Osteocyte (in vitro differentiated cells): ENCODE measurements at regions not wholly inside any gene's neighbourhood (a gene's known extent, or its start where the extent isn't known, plus 50 kb on each side); places are given as distances from the start of the nearest gene placed in this dataset.

Experiments
- DNase-seq: peaks from one replicate; pipeline ENCODE4 v3.0.0; 2021; ENCODE audit warnings: mixed read lengths; ENCODE audit not compliant: unreplicated experiment; ENCODE audit errors: extremely low spot score
- H3K27ac Mint-ChIP-seq: one replicate; pipeline ENCODE4 v1.8.0; 2021; ENCODE audit warnings: mild to moderate bottlenecking, mixed read lengths; ENCODE audit not compliant: unreplicated experiment
- H3K27me3 Mint-ChIP-seq: one replicate; pipeline ENCODE4 v1.8.0; 2021; ENCODE audit warnings: mixed read lengths; ENCODE audit not compliant: unreplicated experiment
- H3K36me3 Mint-ChIP-seq: one replicate; pipeline ENCODE4 v1.8.0; 2021; ENCODE audit warnings: mixed read lengths; ENCODE audit not compliant: unreplicated experiment
- H3K4me1 Mint-ChIP-seq: one replicate; pipeline ENCODE4 v1.8.0; 2021; ENCODE audit warnings: mixed read lengths; ENCODE audit not compliant: unreplicated experiment
- H3K4me3 Mint-ChIP-seq: one replicate; pipeline ENCODE4 v1.8.0; 2021; ENCODE audit warnings: mild to moderate bottlenecking, moderate library complexity, mixed read lengths; ENCODE audit not compliant: unreplicated experiment
- H3K9me3 Mint-ChIP-seq: one replicate; pipeline ENCODE4 v1.8.0; 2021; ENCODE audit warnings: mixed read lengths; ENCODE audit not compliant: unreplicated experiment
- TF ChIP-seq, protein P1 (sequence below): fragments of 200-600 bp; sonication (generic); IDR thresholded peaks from 2 replicates; pipeline ENCODE4 v1.5.0; 2021; ENCODE audit warnings: antibody characterized with exemption, mild to moderate bottlenecking, moderate library complexity

DNA sequence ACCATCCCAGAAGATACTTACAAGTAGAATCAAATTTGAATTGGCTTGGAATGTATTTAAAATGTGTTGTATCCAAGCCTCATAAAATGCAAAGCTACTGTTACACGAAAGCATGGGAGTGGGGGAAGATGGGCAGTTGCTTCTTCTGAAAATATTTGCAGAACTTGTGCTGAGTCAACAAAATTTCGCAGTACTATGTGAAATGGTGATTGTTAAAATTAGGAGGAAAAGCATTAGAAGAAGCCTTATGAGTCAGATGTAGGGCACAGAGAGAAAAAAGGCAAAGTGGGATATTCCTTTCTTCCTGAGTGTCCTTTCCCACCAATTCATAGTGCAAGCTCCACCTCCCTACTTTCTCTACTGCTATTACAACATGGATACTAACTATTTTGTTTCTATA, 332.7 kb downstream of the PRDM5 start:
- no peaks in the 10 kb centered on the region for H3K4me1 Mint-ChIP-seq

DNA sequence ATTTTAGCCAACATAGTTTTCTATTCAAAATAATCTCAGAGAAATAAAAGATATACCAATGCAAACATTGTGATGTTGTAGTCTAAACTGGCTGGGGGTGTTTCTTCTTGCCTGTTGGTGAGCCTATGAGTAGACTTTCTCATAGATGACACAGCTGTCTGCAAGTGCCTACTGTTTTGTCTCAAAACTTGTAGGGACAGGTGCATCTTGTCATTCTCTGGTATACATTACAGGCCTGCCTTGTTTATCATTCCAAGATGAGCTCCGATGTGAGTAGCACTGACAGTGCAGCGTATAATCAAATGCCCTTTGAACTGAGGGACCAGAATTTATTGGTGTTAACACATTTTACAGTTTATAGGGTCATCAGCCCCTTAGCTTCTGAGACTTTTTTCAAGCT, 353.8 kb downstream of the PRDM5 start:
- H3K27ac Mint-ChIP-seq: no peak overlapping the region
- H3K27me3 Mint-ChIP-seq: no peaks in the 10 kb centered on the region
- H3K4me3 Mint-ChIP-seq: no peak overlapping the region
- no peaks in the 10 kb centered on the region for H3K9me3 Mint-ChIP-seq
- no peak for DNase-seq
- H3K4me1 Mint-ChIP-seq: no peaks in the 10 kb centered on the region
- TF ChIP-seq, protein P1, sequence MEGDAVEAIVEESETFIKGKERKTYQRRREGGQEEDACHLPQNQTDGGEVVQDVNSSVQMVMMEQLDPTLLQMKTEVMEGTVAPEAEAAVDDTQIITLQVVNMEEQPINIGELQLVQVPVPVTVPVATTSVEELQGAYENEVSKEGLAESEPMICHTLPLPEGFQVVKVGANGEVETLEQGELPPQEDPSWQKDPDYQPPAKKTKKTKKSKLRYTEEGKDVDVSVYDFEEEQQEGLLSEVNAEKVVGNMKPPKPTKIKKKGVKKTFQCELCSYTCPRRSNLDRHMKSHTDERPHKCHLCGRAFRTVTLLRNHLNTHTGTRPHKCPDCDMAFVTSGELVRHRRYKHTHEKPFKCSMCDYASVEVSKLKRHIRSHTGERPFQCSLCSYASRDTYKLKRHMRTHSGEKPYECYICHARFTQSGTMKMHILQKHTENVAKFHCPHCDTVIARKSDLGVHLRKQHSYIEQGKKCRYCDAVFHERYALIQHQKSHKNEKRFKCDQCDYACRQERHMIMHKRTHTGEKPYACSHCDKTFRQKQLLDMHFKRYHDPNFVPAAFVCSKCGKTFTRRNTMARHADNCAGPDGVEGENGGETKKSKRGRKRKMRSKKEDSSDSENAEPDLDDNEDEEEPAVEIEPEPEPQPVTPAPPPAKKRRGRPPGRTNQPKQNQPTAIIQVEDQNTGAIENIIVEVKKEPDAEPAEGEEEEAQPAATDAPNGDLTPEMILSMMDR: no peak
- no peaks in the 10 kb centered on the region for H3K36me3 Mint-ChIP-seq

More for the DNA sequence above, 332.7 kb downstream of the PRDM5 start:
- Mint-ChIP-seq H3K9me3 (peaks cover 8% of the 10 kb centered on the region), H3K27me3 (no peaks in the 10 kb centered on the region), H3K36me3 (no peaks in the 10 kb centered on the region), H3K27ac (no peak overlapping the region), H3K4me3 (no peak overlapping the region)
- TF ChIP-seq, protein P1: no peak
- DNase-seq: no peak

DNA sequence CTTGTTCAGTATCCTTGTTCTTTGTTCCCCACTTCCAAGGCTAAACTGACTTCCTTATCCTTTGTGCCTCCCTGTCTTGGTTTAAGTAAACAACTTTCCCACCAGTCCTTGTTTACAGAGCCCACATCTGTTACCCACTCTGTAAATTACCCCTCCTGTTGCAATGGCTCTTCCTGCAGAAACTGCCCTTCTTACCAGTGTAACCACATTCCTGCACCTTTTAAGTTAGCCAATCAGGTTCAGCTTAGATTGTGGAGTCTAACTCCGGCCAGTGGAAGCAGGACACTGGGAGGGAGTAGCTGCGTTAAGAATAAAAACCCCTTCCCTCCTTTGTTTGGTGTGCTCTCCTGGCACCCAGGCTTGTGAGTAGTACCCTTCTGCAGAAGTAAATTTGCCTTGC, 360.9 kb downstream of the PRDM5 start:
- TF ChIP-seq, protein P1: no peak
- DNase-seq: no peak
- Mint-ChIP-seq H3K9me3 (peaks cover 10% of the 10 kb centered on the region), H3K27me3 (no peaks in the 10 kb centered on the region), H3K36me3 (no peaks in the 10 kb centered on the region), H3K4me3 (no peak overlapping the region), H3K4me1 (no peaks in the 10 kb centered on the region), H3K27ac (no peak overlapping the region)

DNA sequence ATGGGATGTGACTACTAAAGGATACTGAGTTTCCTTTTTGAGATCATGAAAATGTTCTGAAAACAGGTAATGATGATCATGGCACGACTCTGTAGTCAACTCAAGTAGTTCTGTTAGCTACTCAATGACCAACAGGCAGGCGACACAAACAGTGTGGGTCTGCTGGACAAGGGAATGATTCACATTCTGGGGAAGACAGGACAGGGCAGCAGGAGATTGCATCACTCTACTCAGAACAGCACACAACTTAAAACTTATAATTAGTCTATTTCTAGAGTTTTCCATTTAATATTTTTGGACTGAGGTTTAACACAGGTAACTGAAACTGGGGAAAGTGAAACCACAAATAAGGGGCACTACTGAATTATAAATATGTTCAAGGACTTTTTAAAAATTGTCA, 365.2 kb downstream of the PRDM5 start:
- Mint-ChIP-seq H3K27ac (no peak overlapping the region), H3K27me3 (no peaks in the 10 kb centered on the region), H3K4me3 (no peak overlapping the region), H3K9me3 (peaks cover 6% of the 10 kb centered on the region), H3K4me1 (peaks cover 8% of the 10 kb centered on the region), H3K36me3 (no peaks in the 10 kb centered on the region)
- TF ChIP-seq, protein P1: no peak
- DNase-seq: no peak

DNA sequence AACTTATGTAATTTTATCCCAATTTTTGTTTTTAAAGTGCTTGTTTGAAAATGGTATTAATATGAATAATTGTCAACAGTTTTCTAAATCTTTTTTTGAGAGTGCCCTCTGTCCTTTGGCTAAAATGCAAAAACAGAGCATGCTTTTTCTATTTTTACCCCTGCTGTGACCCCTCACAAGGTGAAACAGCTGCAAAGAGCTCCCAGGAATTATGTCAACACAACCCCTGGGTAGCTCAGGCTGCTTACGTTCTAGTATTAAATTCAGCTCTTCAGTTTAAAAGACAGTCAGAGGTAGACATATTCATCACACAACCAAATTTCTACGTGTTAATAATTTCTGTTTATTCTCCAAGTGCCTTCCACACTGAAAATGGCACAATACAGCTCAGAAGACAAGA, 367.5 kb downstream of the PRDM5 start:
- Mint-ChIP-seq H3K9me3 (no peaks in the 10 kb centered on the region), H3K36me3 (no peaks in the 10 kb centered on the region), H3K27me3 (no peaks in the 10 kb centered on the region), H3K4me3 (no peak overlapping the region), H3K27ac (no peak overlapping the region), H3K4me1 (peaks cover 8% of the 10 kb centered on the region)
- TF ChIP-seq, protein P1: no peak
- no peak for DNase-seq
